ENCODE measurements at regions not wholly inside any gene's neighbourhood (a gene's known extent, or its start where the extent isn't known, plus 50 kb on each side); places are given as distances from the start of the nearest gene placed in this dataset.

- no peaks in the 10 kb centered on the region for H3K36me3 ChIP-seq (ENCODE audit: control insufficient read depth in 2 of 2, insufficient read depth in 1 of 2, low read length in 2 of 2)
- H3K27ac ChIP-seq (ENCODE audit: extremely low read depth, low read depth, low read length), result no peak overlapping the region
- no peak overlapping the region for H3K4me3 ChIP-seq (ENCODE audit: low read depth, low read length)
- H3K4me1 ChIP-seq (ENCODE audit: control insufficient read depth, insufficient read depth, low read length), result no peaks in the 10 kb centered on the region
- H3K9me3 ChIP-seq (ENCODE audit: control insufficient read depth, insufficient read depth, low read depth, low read length), result no peaks in the 10 kb centered on the region
- ChIA-PET POLR2A (no interaction called here), CTCF (interaction anchor here (0.6 kb wide), 1 partner anchor 18 kb away, joined by 4 read pairs; no protein-coding TSS in a partner anchor)
- no peak for TF ChIP-seq ZNF560 (tag by site-specific recombination; IDR thresholded peaks at IDR 0.05; ENCODE audit: borderline replicate concordance)
- no peak for TF ChIP-seq ZSCAN30 (tag by site-specific recombination; IDR thresholded peaks at IDR 0.05)
- no peak for TF ChIP-seq ZNF623 (tag by site-specific recombination; IDR thresholded peaks at IDR 0.05)
- TF ChIP-seq ZFP3 (tag by site-specific recombination; IDR thresholded peaks at IDR 0.05; ENCODE audit: low read depth), result no peak
- TF ChIP-seq HOXD13 (CRISPR knock-in tag; IDR thresholded peaks at IDR 0.05; ENCODE audit: borderline replicate concordance), result no peak
- TF ChIP-seq ZNF521 (tag by site-specific recombination; IDR thresholded peaks at IDR 0.05), result no peak
- TF ChIP-seq ZNF777 (tag by site-specific recombination; IDR thresholded peaks at IDR 0.05; ENCODE audit: borderline replicate concordance), result no peak
- TF ChIP-seq ZBTB1 (tag by site-specific recombination; IDR thresholded peaks at IDR 0.05), result no peak
- TF ChIP-seq KLF1 (tag by site-specific recombination; IDR thresholded peaks at IDR 0.05), result no peak
- TF ChIP-seq ZFHX2 (tag by site-specific recombination; conservative IDR thresholded peaks at IDR 0.05), result no peak
- TF ChIP-seq ZNF624 (tag by site-specific recombination; IDR thresholded peaks at IDR 0.05), result no peak
These were observed 65.2 kb upstream of the MYCN start for GRCh38 chr2:15874854-15875804.

DNA sequence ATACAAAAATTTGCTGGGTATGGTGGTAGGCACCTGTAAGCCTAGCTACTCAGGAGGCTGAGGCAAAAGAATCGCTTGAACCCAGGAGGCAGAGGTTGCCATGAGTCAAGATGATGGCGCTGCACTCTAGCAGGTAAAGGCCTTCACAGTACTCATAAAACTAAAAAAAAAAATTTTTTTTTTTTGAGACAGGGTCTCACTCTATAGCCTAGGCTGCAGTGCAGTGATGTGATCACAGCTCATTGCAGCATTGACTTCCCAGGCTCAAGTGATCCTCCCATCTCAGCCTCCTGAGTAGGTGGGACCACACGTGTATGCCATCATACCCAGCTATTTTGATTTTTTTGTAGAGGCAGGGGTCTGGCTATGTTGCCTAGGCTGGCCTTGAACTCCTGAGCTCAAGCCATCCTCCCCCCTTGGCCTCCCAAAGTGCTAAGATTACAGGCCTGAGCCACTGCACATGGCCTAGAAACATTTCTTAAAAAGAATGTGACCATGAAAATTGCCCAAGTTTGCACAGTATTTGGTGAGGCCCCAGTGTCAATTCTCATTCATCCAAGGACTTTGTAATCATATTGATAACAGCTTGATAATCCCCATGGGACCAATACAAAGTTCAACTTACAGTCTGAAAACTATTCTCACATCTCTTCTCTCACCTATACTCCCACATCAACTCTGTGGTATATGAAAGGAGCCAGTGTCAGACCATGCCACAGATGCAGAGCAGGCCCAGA lies 64.2 kb upstream of the MYCN start:
- no peak overlapping the region for H3K27ac ChIP-seq (ENCODE audit: extremely low read depth, low read depth, low read length)
- CTCF ChIA-PET, result no interaction called here
- TF ChIP-seq ZNF549 (tag by site-specific recombination; IDR thresholded peaks at IDR 0.05) (no peak), ZNF544 (tag by site-specific recombination; IDR thresholded peaks at IDR 0.05) (no peak), ZNF558 (tag by site-specific recombination; IDR thresholded peaks at IDR 0.05) (no peak), ZNF175 (tag by site-specific recombination; IDR thresholded peaks at IDR 0.05) (no peak), ZBTB17 (tag by site-specific recombination; IDR thresholded peaks at IDR 0.05) (no peak), ZNF501 (tag by site-specific recombination; IDR thresholded peaks at IDR 0.05) (no peak), ZNF138 (tag by site-specific recombination; IDR thresholded peaks at IDR 0.05; ENCODE audit: borderline replicate concordance) (no peak), ZNF776 (tag by site-specific recombination; IDR thresholded peaks at IDR 0.05; ENCODE audit: borderline replicate concordance) (no peak), KLF8 (tag by site-specific recombination; IDR thresholded peaks at IDR 0.05) (no peak), ZNF555 (tag by site-specific recombination; conservative IDR thresholded peaks at IDR 0.05) (no peak), SCRT2 (tag by site-specific recombination; IDR thresholded peaks at IDR 0.05) (no peak), ZNF184 (tag by site-specific recombination; IDR thresholded peaks at IDR 0.05) (no peak), ZNF354C (tag by site-specific recombination; IDR thresholded peaks at IDR 0.05; ENCODE audit: borderline replicate concordance, low read depth) (no peak), ZNF133 (tag by site-specific recombination; IDR thresholded peaks at IDR 0.05) (no peak)
- TF ChIP-seq, protein P1, sequence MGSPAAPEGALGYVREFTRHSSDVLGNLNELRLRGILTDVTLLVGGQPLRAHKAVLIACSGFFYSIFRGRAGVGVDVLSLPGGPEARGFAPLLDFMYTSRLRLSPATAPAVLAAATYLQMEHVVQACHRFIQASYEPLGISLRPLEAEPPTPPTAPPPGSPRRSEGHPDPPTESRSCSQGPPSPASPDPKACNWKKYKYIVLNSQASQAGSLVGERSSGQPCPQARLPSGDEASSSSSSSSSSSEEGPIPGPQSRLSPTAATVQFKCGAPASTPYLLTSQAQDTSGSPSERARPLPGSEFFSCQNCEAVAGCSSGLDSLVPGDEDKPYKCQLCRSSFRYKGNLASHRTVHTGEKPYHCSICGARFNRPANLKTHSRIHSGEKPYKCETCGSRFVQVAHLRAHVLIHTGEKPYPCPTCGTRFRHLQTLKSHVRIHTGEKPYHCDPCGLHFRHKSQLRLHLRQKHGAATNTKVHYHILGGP (tag by site-specific recombination; IDR thresholded peaks at IDR 0.05), result no peak
- TF ChIP-seq, protein P2, sequence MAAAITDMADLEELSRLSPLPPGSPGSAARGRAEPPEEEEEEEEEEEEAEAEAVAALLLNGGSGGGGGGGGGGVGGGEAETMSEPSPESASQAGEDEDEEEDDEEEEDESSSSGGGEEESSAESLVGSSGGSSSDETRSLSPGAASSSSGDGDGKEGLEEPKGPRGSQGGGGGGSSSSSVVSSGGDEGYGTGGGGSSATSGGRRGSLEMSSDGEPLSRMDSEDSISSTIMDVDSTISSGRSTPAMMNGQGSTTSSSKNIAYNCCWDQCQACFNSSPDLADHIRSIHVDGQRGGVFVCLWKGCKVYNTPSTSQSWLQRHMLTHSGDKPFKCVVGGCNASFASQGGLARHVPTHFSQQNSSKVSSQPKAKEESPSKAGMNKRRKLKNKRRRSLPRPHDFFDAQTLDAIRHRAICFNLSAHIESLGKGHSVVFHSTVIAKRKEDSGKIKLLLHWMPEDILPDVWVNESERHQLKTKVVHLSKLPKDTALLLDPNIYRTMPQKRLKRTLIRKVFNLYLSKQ (tag by site-specific recombination; IDR thresholded peaks at IDR 0.05; ENCODE audit: borderline replicate concordance), result no peak
- no peaks in the 10 kb centered on the region for H3K9me3 ChIP-seq (ENCODE audit: control insufficient read depth, insufficient read depth, low read depth, low read length)
- no peaks in the 10 kb centered on the region for H3K36me3 ChIP-seq (ENCODE audit: control insufficient read depth in 2 of 2, insufficient read depth in 1 of 2, low read length in 2 of 2)
- H3K4me3 ChIP-seq (ENCODE audit: low read depth, low read length), result no peak overlapping the region
- no peaks in the 10 kb centered on the region for H3K4me1 ChIP-seq (ENCODE audit: control insufficient read depth, insufficient read depth, low read length)
- POLR2A ChIA-PET, result no interaction called here
